ENCODE measurements at regions not wholly inside any gene's neighbourhood (a gene's known extent, or its start where the extent isn't known, plus 50 kb on each side); places are given as distances from the start of the nearest gene placed in this dataset.

DNA sequence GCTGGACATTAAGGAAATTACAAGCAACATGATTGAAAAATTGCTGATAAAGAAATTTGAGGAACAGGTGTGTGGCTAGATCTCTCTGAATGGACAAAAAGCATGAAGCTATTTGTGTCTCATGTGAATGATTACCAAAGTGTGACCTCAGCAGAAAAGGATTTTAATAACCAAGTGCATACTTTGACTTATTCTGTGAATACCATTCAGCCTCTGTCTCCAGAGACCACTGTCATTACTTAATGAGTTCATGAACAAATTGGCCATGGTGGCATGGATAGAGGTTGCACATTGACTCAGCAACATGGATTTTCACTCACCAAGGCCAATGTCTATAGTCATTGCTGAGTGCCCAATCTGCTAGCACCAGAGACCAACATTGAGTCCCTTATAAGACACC is 874.6 kb upstream of the POT1 start:
- no peaks in the 10 kb centered on the region for H3K9me3 Mint-ChIP-seq (ENCODE audit: low read depth)
- no peaks in the 10 kb centered on the region for H3K4me1 Mint-ChIP-seq (ENCODE audit: low read depth)
- no peaks in the 10 kb centered on the region for H3K36me3 Mint-ChIP-seq (ENCODE audit: insufficient read depth)
- H3K4me3 Mint-ChIP-seq (ENCODE audit: low read depth): no peak overlapping the region
- H3K27ac Mint-ChIP-seq: no peak overlapping the region
- DNase-seq (ENCODE audit: low spot score, unreplicated experiment): no peak
- TF ChIP-seq, protein P1, sequence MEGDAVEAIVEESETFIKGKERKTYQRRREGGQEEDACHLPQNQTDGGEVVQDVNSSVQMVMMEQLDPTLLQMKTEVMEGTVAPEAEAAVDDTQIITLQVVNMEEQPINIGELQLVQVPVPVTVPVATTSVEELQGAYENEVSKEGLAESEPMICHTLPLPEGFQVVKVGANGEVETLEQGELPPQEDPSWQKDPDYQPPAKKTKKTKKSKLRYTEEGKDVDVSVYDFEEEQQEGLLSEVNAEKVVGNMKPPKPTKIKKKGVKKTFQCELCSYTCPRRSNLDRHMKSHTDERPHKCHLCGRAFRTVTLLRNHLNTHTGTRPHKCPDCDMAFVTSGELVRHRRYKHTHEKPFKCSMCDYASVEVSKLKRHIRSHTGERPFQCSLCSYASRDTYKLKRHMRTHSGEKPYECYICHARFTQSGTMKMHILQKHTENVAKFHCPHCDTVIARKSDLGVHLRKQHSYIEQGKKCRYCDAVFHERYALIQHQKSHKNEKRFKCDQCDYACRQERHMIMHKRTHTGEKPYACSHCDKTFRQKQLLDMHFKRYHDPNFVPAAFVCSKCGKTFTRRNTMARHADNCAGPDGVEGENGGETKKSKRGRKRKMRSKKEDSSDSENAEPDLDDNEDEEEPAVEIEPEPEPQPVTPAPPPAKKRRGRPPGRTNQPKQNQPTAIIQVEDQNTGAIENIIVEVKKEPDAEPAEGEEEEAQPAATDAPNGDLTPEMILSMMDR (IDR thresholded peaks at IDR 0.05; ENCODE audit: unreplicated experiment): no peak
- H3K27me3 Mint-ChIP-seq: no peaks in the 10 kb centered on the region

DNA sequence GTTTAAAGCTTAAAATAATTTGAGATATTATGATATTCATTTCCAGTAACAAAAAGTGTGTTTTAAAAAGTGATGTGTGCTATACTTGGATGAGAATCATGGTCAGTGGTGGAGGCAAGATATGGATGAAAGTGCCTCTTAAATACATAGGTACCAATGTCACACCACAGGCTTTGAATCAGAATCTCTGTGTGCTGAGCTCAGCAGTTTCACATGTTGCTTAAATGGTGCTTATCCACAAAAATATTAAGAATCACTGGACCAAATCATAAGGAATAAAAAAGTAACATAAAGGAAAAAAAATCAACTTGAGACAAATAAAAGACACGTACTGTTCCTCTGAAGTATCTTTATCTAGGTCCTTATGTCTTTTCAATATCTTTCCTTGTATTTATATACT is 850.5 kb upstream of the POT1 start:
- Mint-ChIP-seq H3K4me1 (ENCODE audit: low read depth) (no peaks in the 10 kb centered on the region), H3K36me3 (ENCODE audit: insufficient read depth) (no peaks in the 10 kb centered on the region), H3K27me3 (no peaks in the 10 kb centered on the region), H3K27ac (no peak overlapping the region), H3K4me3 (ENCODE audit: low read depth) (no peak overlapping the region), H3K9me3 (ENCODE audit: low read depth) (no peaks in the 10 kb centered on the region)
- no peak for DNase-seq (ENCODE audit: low spot score, unreplicated experiment)
- TF ChIP-seq, protein P1 (IDR thresholded peaks at IDR 0.05; ENCODE audit: unreplicated experiment): no peak

DNA sequence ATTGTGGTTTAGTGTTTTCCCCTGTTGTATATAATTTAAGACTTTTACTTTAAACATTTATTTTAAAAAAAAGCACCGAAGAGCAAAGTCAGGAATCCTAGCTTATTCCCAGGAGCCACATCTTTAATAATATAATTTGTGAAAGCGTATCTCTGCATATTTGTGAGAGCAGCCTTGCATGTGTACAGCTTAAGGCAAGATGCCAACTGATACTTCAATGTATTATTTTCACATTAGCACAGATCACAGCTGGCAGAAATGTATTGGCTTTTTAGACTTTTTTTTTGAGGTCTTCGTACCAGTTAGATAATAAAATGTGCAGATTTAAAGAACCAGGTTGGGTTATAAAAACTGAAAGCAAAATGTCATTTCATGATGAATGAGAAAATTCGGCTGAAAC is 845.7 kb upstream of the POT1 start:
- TF ChIP-seq, protein P1 (IDR thresholded peaks at IDR 0.05; ENCODE audit: unreplicated experiment): no peak
- no peak overlapping the region for H3K4me3 Mint-ChIP-seq (ENCODE audit: low read depth)
- H3K36me3 Mint-ChIP-seq (ENCODE audit: insufficient read depth): no peaks in the 10 kb centered on the region
- H3K4me1 Mint-ChIP-seq (ENCODE audit: low read depth): no peaks in the 10 kb centered on the region
- H3K9me3 Mint-ChIP-seq (ENCODE audit: low read depth): no peaks in the 10 kb centered on the region
- DNase-seq (ENCODE audit: low spot score, unreplicated experiment): no peak
- H3K27me3 Mint-ChIP-seq: no peaks in the 10 kb centered on the region
- H3K27ac Mint-ChIP-seq: no peak overlapping the region

DNA sequence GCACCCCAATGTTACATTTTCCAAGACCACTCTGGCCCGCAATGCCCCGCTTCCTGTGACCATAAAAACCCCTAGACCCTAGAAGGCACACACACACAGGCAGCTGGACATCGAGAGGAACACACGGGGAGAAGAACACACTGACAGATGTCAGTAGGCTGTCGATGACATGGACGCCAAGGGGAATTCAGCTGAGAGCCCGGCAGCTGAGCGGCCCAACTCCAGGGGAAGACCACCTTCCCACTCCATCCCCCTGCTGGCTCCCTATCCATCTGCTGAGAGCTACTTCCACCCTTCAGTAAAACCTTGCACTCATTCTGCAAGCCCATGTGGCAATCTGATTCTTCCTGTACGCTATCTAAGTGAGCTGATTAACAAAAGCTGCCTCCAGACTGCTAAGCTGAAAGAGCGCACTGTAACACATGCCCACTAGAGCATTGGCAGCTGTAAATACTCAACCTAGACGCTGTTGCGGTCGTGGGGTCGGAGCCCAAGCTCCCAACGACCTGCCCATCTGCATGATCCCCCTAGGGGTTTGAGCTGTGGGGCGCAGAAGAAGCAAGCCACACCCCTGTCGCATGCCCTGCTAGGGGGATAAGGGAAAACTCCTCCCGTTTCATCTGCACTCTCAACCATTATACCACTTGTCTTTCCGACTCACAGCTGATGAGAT is 843.6 kb upstream of the POT1 start:
- TF ChIP-seq, protein P1 (IDR thresholded peaks at IDR 0.05; ENCODE audit: unreplicated experiment): no peak
- Mint-ChIP-seq H3K27ac (peak overlapping the region; percentile 73), H3K27me3 (no peaks in the 10 kb centered on the region), H3K4me1 (ENCODE audit: low read depth) (no peaks in the 10 kb centered on the region), H3K4me3 (ENCODE audit: low read depth) (no peak overlapping the region), H3K36me3 (ENCODE audit: insufficient read depth) (no peaks in the 10 kb centered on the region), H3K9me3 (ENCODE audit: low read depth) (no peaks in the 10 kb centered on the region)
- DNase-seq (ENCODE audit: low spot score, unreplicated experiment): no peak

DNA sequence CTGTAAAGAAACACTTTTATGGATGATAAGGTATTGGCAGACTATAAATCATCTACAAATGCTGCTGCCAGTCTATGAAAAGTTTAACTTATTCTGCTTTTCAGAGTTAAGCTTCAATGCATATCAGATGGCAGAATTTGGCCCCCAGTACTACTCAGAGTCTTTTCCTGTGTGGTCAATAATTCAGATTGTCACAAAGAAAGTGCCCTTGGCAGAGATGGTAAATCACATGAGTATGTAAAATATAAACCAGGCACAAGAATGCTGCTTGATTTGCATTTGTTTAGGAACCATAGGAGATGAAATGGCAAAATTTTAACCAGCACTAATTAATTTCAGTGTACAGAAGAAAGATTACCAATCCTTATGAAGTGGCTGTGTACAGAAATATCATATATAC is 818.3 kb upstream of the POT1 start:
- Mint-ChIP-seq H3K27me3 (no peaks in the 10 kb centered on the region), H3K36me3 (ENCODE audit: insufficient read depth) (no peaks in the 10 kb centered on the region), H3K27ac (no peak overlapping the region), H3K4me1 (ENCODE audit: low read depth) (no peaks in the 10 kb centered on the region), H3K4me3 (ENCODE audit: low read depth) (no peak overlapping the region), H3K9me3 (ENCODE audit: low read depth) (peaks cover 9% of the 10 kb centered on the region)
- no peak for DNase-seq (ENCODE audit: low spot score, unreplicated experiment)
- TF ChIP-seq, protein P1 (IDR thresholded peaks at IDR 0.05; ENCODE audit: unreplicated experiment): no peak

All from progenitor cell of endocrine pancreas (in vitro differentiated cells).